WTC11 (cell line): ENCODE measurements at regions not wholly inside any gene's neighbourhood (a gene's known extent, or its start where the extent isn't known, plus 50 kb on each side); places are given as distances from the start of the nearest gene placed in this dataset.

Experiments used
- ATAC-seq: fragments of 200-7000 bp; cut with Tn5 transposase; 2 replicates; pipeline ENCODE4 v1.10.0; 2021; ENCODE audit warnings: mild to moderate bottlenecking, moderate library complexity
- CTCF ChIA-PET: fragments of 300-600 bp; sonication (Branson Sonifier 250); formaldehyde crosslinking; loops from one replicate; lab custom pipeline; 2021; ENCODE audit warnings: antibody characterized with exemption; lab: Charles Lee
- POLR2A ChIA-PET: fragments of 350-600 bp; sonication (Branson Sonifier 250); formaldehyde crosslinking; loops from one replicate; lab custom pipeline; 2021; ENCODE audit warnings: antibody characterized with exemption; lab: Charles Lee
- DNase-seq: peaks from one replicate; pipeline ENCODE4 v3.0.0; 2021; ENCODE audit warnings: low spot score
- H3K27ac Mint-ChIP-seq: 2 replicates; pipeline ENCODE4 v1.8.0; 2021; ENCODE audit warnings: mixed read lengths
- H3K27me3 Mint-ChIP-seq: 2 replicates; pipeline ENCODE4 v1.8.0; 2021; ENCODE audit warnings: low read depth, mild to moderate bottlenecking, moderate library complexity, mixed read lengths
- H3K36me3 Mint-ChIP-seq: 2 replicates; pipeline ENCODE4 v1.8.0; 2021; ENCODE audit warnings: mixed read lengths
- H3K4me1 Mint-ChIP-seq: 2 replicates; pipeline ENCODE4 v1.8.0; 2022; ENCODE audit warnings: mixed read lengths
- H3K4me3 Mint-ChIP-seq: 2 replicates; pipeline ENCODE4 v1.8.0; 2021; ENCODE audit warnings: mild to moderate bottlenecking, moderate library complexity, mixed read lengths
- H3K9me3 Mint-ChIP-seq: 2 replicates; pipeline ENCODE4 v1.8.0; 2021; ENCODE audit warnings: mixed read lengths
- AR ChIP-seq: fragments of 250-450 bp; sonication (Bioruptor Pico); IDR thresholded peaks from 2 replicates; pipeline ENCODE4 v1.9.0; 2021; ENCODE audit warnings: mild to moderate bottlenecking
- CBFB ChIP-seq: sonication (generic); formaldehyde crosslinking; IDR thresholded peaks from 2 replicates; pipeline ENCODE4 v1.8.1; 2022; ENCODE audit warnings: mild to moderate bottlenecking, low read depth, missing genetic modification reagents
- ELF4 ChIP-seq: sonication (generic); formaldehyde crosslinking; IDR thresholded peaks from 2 replicates; pipeline ENCODE4 v1.8.1; 2022; ENCODE audit warnings: low read depth, mild to moderate bottlenecking, moderate library complexity, missing genetic modification reagents
- ESRRA ChIP-seq: sonication (generic); formaldehyde crosslinking; IDR thresholded peaks from 2 replicates; pipeline ENCODE4 v1.8.1; 2022; ENCODE audit warnings: mild to moderate bottlenecking, missing genetic modification reagents, borderline replicate concordance
- FOXK1 ChIP-seq: sonication (generic); formaldehyde crosslinking; IDR thresholded peaks from 2 replicates; pipeline ENCODE4 v1.8.0; 2022; ENCODE audit warnings: mild to moderate bottlenecking, moderate library complexity, missing genetic modification reagents
- GRHL2 ChIP-seq: fragments of 250-450 bp; sonication (Bioruptor Pico); IDR thresholded peaks from 2 replicates; pipeline ENCODE4 v1.8.0; 2022; ENCODE audit warnings: mild to moderate bottlenecking, moderate library complexity; ENCODE audit not compliant: insufficient replicate concordance, severe bottlenecking
- HMGA2 ChIP-seq: fragments of 250-450 bp; sonication (Bioruptor Pico); IDR thresholded peaks from 2 replicates; pipeline ENCODE4 v1.4.0; 2021; ENCODE audit warnings: mild to moderate bottlenecking, moderate library complexity
- MLX ChIP-seq: sonication (generic); formaldehyde crosslinking; IDR thresholded peaks from 2 replicates; pipeline ENCODE4 v1.8.1; 2023; ENCODE audit warnings: mild to moderate bottlenecking, missing genetic modification reagents, moderate library complexity
- NR3C1 ChIP-seq: sonication (generic); formaldehyde crosslinking; conservative IDR thresholded peaks from 2 replicates; pipeline ENCODE4 v1.8.1; 2023; ENCODE audit warnings: low read depth, mild to moderate bottlenecking, missing genetic modification reagents
- PREB ChIP-seq: sonication (generic); formaldehyde crosslinking; IDR thresholded peaks from 2 replicates; pipeline ENCODE4 v1.8.1; 2022; ENCODE audit warnings: mild to moderate bottlenecking, missing genetic modification reagents, moderate library complexity, borderline replicate concordance
- SMAD3 ChIP-seq: sonication (generic); formaldehyde crosslinking; IDR thresholded peaks from 2 replicates; pipeline ENCODE4 v1.8.0; 2022; ENCODE audit warnings: missing genetic modification reagents, mild to moderate bottlenecking, borderline replicate concordance
- SMAD4 ChIP-seq: sonication (generic); formaldehyde crosslinking; IDR thresholded peaks from 2 replicates; pipeline ENCODE4 v1.8.0; 2022; ENCODE audit warnings: mild to moderate bottlenecking, missing genetic modification reagents
- TEAD1 ChIP-seq: sonication (generic); formaldehyde crosslinking; IDR thresholded peaks from 2 replicates; pipeline ENCODE4 v1.8.0; 2022; ENCODE audit warnings: mild to moderate bottlenecking, missing genetic modification reagents
- ZNF232 ChIP-seq: sonication (generic); formaldehyde crosslinking; IDR thresholded peaks from 2 replicates; pipeline ENCODE4 v1.8.0; 2022; ENCODE audit warnings: mild to moderate bottlenecking, missing genetic modification reagents
- ZNF396 ChIP-seq: fragments of 250-450 bp; sonication (Bioruptor Pico); IDR thresholded peaks from 2 replicates; pipeline ENCODE4 v1.8.0; 2021; ENCODE audit warnings: mild to moderate bottlenecking, moderate library complexity, borderline replicate concordance
- ZNF671 ChIP-seq: fragments of 250-450 bp; sonication (Bioruptor Pico); IDR thresholded peaks from 2 replicates; pipeline ENCODE4 v1.8.0; 2021; ENCODE audit warnings: mild to moderate bottlenecking
- TF ChIP-seq, protein P1 (sequence below): fragments of 250-450 bp; sonication (Bioruptor Pico); IDR thresholded peaks from 2 replicates; pipeline ENCODE4 v1.9.0; 2021; ENCODE audit warnings: mild to moderate bottlenecking, borderline replicate concordance
- TF ChIP-seq, protein P2 (sequence below): sonication (generic); formaldehyde crosslinking; IDR thresholded peaks from 2 replicates; pipeline ENCODE4 v1.8.1; 2023; ENCODE audit warnings: mild to moderate bottlenecking, moderate library complexity, missing genetic modification reagents
- TF ChIP-seq, protein P3 (sequence below): sonication (generic); formaldehyde crosslinking; conservative IDR thresholded peaks from 2 replicates; pipeline ENCODE4 v1.8.1; 2022; ENCODE audit warnings: mild to moderate bottlenecking, missing genetic modification reagents

GRCh38 chr3:72151465-72152238, 366.7 kb upstream of the PROK2 start:
- no peak overlapping the region for H3K27ac Mint-ChIP-seq
- ATAC-seq: no peak

GRCh38 chr3:72150634-72151412, 365.9 kb upstream of the PROK2 start:
- H3K4me1 Mint-ChIP-seq: no peaks in the 10 kb centered on the region
- peaks cover 13% of the 10 kb centered on the region; the same call in 1 of the 2 replicates for H3K36me3 Mint-ChIP-seq
- no peak for DNase-seq
- POLR2A ChIA-PET: no interaction called here
- CTCF ChIA-PET: no interaction called here
- no peaks in the 10 kb centered on the region for H3K27me3 Mint-ChIP-seq
- no peak overlapping the region for H3K4me3 Mint-ChIP-seq
- no peak overlapping the region for H3K27ac Mint-ChIP-seq
- H3K9me3 Mint-ChIP-seq: peaks cover 22% of the 10 kb centered on the region
- no peak for ATAC-seq
- TF ChIP-seq SMAD3 (CRISPR knock-in tag) (no peak), TEAD1 (CRISPR knock-in tag) (no peak)
- TF ChIP-seq, protein P1, sequence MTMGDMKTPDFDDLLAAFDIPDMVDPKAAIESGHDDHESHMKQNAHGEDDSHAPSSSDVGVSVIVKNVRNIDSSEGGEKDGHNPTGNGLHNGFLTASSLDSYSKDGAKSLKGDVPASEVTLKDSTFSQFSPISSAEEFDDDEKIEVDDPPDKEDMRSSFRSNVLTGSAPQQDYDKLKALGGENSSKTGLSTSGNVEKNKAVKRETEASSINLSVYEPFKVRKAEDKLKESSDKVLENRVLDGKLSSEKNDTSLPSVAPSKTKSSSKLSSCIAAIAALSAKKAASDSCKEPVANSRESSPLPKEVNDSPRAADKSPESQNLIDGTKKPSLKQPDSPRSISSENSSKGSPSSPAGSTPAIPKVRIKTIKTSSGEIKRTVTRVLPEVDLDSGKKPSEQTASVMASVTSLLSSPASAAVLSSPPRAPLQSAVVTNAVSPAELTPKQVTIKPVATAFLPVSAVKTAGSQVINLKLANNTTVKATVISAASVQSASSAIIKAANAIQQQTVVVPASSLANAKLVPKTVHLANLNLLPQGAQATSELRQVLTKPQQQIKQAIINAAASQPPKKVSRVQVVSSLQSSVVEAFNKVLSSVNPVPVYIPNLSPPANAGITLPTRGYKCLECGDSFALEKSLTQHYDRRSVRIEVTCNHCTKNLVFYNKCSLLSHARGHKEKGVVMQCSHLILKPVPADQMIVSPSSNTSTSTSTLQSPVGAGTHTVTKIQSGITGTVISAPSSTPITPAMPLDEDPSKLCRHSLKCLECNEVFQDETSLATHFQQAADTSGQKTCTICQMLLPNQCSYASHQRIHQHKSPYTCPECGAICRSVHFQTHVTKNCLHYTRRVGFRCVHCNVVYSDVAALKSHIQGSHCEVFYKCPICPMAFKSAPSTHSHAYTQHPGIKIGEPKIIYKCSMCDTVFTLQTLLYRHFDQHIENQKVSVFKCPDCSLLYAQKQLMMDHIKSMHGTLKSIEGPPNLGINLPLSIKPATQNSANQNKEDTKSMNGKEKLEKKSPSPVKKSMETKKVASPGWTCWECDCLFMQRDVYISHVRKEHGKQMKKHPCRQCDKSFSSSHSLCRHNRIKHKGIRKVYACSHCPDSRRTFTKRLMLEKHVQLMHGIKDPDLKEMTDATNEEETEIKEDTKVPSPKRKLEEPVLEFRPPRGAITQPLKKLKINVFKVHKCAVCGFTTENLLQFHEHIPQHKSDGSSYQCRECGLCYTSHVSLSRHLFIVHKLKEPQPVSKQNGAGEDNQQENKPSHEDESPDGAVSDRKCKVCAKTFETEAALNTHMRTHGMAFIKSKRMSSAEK (CRISPR knock-in tag): no peak
- TF ChIP-seq, protein P2, sequence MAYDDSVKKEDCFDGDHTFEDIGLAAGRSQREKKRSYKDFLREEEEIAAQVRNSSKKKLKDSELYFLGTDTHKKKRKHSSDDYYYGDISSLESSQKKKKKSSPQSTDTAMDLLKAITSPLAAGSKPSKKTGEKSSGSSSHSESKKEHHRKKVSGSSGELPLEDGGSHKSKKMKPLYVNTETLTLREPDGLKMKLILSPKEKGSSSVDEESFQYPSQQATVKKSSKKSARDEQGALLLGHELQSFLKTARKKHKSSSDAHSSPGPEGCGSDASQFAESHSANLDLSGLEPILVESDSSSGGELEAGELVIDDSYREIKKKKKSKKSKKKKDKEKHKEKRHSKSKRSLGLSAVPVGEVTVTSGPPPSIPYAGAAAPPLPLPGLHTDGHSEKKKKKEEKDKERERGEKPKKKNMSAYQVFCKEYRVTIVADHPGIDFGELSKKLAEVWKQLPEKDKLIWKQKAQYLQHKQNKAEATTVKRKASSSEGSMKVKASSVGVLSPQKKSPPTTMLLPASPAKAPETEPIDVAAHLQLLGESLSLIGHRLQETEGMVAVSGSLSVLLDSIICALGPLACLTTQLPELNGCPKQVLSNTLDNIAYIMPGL: no peak

More at GRCh38 chr3:72151465-72152238, 366.7 kb upstream of the PROK2 start:
- Mint-ChIP-seq H3K4me1 (no peaks in the 10 kb centered on the region), H3K4me3 (no peak overlapping the region), H3K27me3 (no peaks in the 10 kb centered on the region), H3K36me3 (peaks cover 13% of the 10 kb centered on the region; the same call in 1 of the 2 replicates), H3K9me3 (peaks cover 22% of the 10 kb centered on the region)
- POLR2A ChIA-PET: no interaction called here
- no peak for DNase-seq
- CTCF ChIA-PET: no interaction called here
- no peak for TF ChIP-seq ZNF396
- TF ChIP-seq, protein P3, sequence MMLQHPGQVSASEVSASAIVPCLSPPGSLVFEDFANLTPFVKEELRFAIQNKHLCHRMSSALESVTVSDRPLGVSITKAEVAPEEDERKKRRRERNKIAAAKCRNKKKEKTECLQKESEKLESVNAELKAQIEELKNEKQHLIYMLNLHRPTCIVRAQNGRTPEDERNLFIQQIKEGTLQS: no peak
- no peak for TF ChIP-seq TEAD1 (CRISPR knock-in tag)
- TF ChIP-seq FOXK1 (CRISPR knock-in tag): no peak
- no peak for TF ChIP-seq HMGA2 (CRISPR knock-in tag)
- no peak for TF ChIP-seq ELF4 (CRISPR knock-in tag)
- TF ChIP-seq, protein P2: no peak
- no peak for TF ChIP-seq PREB
- TF ChIP-seq ZNF232 (CRISPR knock-in tag): no peak
- no peak for TF ChIP-seq CBFB (CRISPR knock-in tag)
- TF ChIP-seq MLX: no peak
- TF ChIP-seq AR (CRISPR knock-in tag): no peak
- TF ChIP-seq ZNF671 (CRISPR knock-in tag): no peak
- no peak for TF ChIP-seq SMAD4
- TF ChIP-seq NR3C1 (CRISPR knock-in tag): no peak
- TF ChIP-seq GRHL2: no peak
- TF ChIP-seq ESRRA: no peak
- TF ChIP-seq, all 79 proteins: peak for 0
